ENCODE measurements at regions not wholly inside any gene's neighbourhood (a gene's known extent, or its start where the extent isn't known, plus 50 kb on each side); places are given as distances from the start of the nearest gene placed in this dataset.

GRCh38 chr7:94240902-94241301 is 153.8 kb upstream of the COL1A2 start:
- DNase-seq = no peak

- no peak for DNase-seq
These were observed 153.2 kb upstream of the COL1A2 start for GRCh38 chr7:94241402-94241925.

GRCh38 chr7:94243066-94243711 is 151.5 kb upstream of the COL1A2 start:
- no peak for DNase-seq

GRCh38 chr7:94244760-94245159 is 149.9 kb upstream of the COL1A2 start:
- no peak for DNase-seq

GRCh38 chr7:94245500-94245899 is 149.2 kb upstream of the COL1A2 start:
- DNase-seq = no peak

GRCh38 chr7:94247970-94248369 is 146.7 kb upstream of the COL1A2 start:
- DNase-seq = no peak

GRCh38 chr7:94249631-94250030 is 145.1 kb upstream of the COL1A2 start:
- no peak for DNase-seq

GRCh38 chr7:94250124-94250523 is 144.6 kb upstream of the COL1A2 start:
- no peak for DNase-seq

- DNase-seq = no peak
These were observed 143.7 kb upstream of the COL1A2 start for GRCh38 chr7:94250987-94251386.

GRCh38 chr7:94252124-94252523 is 142.6 kb upstream of the COL1A2 start:
- DNase-seq = no peak

- DNase-seq = no peak
These were observed 141.7 kb upstream of the COL1A2 start for GRCh38 chr7:94252971-94253370.

- DNase-seq = no peak
These were observed 141.0 kb upstream of the COL1A2 start for GRCh38 chr7:94253686-94254085.

GRCh38 chr7:94258418-94259300 is 136.0 kb upstream of the COL1A2 start:
- DNase-seq = no peak

- no peak for DNase-seq
These were observed 133.6 kb upstream of the COL1A2 start for GRCh38 chr7:94261067-94261466.

- no peak for DNase-seq
These were observed 129.9 kb upstream of the COL1A2 start for GRCh38 chr7:94264756-94265155.

GRCh38 chr7:94265456-94265855 is 129.2 kb upstream of the COL1A2 start:
- no peak for DNase-seq

GRCh38 chr7:94266238-94266644 is 128.5 kb upstream of the COL1A2 start:
- DNase-seq = no peak

- no peak for DNase-seq
These were observed 123.9 kb upstream of the COL1A2 start for GRCh38 chr7:94270772-94271171.

GRCh38 chr7:94272821-94273583 is 121.7 kb upstream of the COL1A2 start:
- no peak for DNase-seq

- no peak for DNase-seq
These were observed 119.9 kb upstream of the COL1A2 start for GRCh38 chr7:94274828-94275227.

GRCh38 chr7:94276027-94276426 is 118.7 kb upstream of the COL1A2 start:
- no peak for DNase-seq

GRCh38 chr7:94276795-94277194 is 117.9 kb upstream of the COL1A2 start:
- no peak for DNase-seq

GRCh38 chr7:94277236-94277635 is 117.5 kb upstream of the COL1A2 start:
- no peak for DNase-seq
